ENCODE measurements at regions not wholly inside any gene's neighbourhood (a gene's known extent, or its start where the extent isn't known, plus 50 kb on each side); places are given as distances from the start of the nearest gene placed in this dataset.

DNA sequence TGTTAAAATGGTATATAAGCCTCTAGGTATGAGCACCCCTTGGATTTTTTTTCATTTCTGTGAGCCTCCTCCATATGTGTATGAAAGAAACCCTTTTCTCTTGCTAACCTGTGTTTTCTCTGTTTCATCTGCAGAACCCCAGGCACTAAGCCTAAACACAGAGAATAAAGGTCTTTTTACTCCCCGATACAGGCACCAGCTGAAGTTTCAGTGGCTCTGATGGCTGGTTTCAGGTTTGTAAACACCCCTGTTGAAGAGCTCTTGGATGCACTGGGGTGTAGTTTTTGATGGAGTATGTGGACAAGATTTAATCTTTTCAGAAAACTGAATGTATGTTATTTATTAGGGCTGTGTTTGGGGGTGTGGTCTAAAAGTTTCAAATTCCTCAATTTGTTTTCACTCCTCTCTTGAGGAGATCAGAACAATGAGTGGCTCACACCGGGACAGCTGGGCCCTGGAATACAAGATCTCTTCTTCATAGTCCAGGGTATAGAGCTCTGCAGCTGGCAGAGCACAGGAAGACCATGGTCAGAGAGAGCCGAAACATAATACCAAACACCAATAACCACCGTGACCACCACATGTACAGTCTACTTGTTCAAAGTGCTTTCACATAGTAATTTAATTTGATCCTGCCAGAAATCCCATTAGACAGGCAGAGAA lies 50.2 kb upstream of the VTCN1 start:
- no peak for ATAC-seq (ENCODE audit: low FRiP score)
- no peak for DNase-seq (ENCODE audit: low spot score)

More for the DNA sequence above, 50.2 kb upstream of the VTCN1 start:
- TF ChIP-seq, protein P1, sequence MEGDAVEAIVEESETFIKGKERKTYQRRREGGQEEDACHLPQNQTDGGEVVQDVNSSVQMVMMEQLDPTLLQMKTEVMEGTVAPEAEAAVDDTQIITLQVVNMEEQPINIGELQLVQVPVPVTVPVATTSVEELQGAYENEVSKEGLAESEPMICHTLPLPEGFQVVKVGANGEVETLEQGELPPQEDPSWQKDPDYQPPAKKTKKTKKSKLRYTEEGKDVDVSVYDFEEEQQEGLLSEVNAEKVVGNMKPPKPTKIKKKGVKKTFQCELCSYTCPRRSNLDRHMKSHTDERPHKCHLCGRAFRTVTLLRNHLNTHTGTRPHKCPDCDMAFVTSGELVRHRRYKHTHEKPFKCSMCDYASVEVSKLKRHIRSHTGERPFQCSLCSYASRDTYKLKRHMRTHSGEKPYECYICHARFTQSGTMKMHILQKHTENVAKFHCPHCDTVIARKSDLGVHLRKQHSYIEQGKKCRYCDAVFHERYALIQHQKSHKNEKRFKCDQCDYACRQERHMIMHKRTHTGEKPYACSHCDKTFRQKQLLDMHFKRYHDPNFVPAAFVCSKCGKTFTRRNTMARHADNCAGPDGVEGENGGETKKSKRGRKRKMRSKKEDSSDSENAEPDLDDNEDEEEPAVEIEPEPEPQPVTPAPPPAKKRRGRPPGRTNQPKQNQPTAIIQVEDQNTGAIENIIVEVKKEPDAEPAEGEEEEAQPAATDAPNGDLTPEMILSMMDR (IDR thresholded peaks at IDR 0.05): no peak
